NCI-H2107 (cell line): ENCODE measurements at regions not wholly inside any gene's neighbourhood (a gene's known extent, or its start where the extent isn't known, plus 50 kb on each side); places are given as distances from the start of the nearest gene placed in this dataset.

Experiments
- DNase-seq: peaks from one replicate; lab custom pipeline; 2025; lab: John Stamatoyannopoulos, UW

DNA sequence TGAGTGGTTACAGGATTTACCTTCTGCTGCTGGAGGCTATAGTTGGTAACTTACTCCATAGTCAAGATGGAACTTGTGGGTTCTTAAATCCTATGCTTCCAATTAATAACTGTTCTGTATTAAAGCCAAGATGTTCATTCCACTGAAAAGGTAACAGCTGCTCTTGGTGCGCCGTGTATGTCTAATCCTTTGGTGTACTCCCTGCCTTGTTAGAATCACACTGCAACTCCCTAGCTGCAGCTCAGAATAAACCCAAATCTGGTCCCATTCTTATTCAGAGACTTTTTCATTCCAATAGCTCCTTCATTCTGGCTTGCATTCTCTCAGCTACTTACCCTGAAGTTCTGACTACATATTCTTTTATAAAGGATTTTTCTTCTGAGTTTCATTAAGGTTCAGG is 1355.5 kb downstream of the MAT2B start:
- no peak for DNase-seq

DNA sequence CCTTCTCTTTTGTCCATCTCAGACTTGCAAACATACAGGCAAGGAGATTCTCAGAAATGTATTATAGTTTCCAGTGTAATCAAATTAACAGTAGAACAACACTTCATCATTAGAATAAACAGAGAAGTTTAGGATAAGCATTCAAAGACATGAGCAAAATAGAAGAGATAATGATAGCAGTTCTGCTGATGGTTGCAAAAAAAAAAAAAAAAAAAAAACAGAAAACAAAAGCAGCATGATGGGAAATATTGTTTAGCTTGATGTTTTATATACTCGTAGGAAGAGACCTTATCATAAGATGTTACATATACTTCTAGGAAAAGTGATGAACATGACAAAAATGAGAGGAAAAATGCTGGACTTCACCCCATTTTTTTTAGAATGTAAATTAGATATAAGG is 1356.2 kb downstream of the MAT2B start:
- DNase-seq: no peak

DNA sequence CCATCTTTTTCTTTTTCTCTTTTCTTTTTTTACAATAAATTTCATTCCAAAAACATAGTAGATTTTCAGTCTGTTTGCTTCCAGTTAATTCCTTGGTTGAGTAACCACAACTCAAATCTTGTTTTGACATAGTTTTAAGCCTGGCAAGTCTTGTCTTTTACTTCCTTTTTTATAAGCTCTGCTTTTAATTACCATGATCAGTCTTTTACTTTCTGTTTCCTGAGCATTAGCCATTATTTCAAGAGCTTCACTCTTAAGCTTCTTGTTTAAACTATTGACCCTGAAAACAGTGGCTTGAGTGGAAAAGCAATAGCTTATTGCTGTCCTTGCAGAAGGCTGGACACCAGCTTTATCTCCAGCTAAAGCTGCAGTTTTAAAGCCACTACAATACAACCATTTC is 1363.3 kb downstream of the MAT2B start:
- no peak for DNase-seq

DNA sequence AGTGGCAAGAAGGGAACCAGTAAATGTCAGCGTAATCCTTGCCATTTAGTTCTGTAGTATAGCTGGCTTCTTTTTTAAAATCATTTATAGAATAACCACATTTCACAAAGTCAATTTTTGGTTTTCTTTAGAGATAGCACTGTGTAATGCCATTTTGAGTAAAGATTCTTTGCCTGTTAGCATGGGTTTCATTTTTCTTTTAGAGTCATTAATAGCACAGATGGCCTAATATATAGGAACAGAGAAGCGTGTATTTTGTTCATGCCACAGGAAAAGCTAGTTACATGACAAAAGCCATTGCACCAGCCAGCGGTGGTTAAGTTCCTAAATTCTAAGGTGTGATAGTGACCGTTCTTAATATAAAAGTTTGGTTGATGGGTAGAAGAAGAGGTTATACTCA is 1363.9 kb downstream of the MAT2B start:
- DNase-seq: no peak

DNA sequence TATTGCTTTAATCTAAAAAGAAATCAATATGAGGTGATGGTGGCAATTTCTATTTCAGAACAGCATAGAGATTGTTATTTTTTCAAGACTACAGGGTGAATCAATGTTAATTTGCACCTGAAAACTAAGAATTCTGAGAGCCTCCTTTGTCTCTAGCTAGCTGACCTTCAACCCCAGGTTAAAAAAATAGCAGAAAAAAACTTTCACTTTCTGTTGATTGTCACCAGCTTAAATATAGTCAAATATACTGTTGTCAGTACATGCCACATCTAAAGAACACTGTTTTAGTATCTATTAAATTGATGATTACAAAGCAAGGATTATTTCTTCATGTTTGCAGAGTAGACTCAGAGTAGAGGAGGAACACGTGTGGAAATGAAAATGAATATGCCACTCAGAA is 1371.4 kb downstream of the MAT2B start:
- no peak for DNase-seq

DNA sequence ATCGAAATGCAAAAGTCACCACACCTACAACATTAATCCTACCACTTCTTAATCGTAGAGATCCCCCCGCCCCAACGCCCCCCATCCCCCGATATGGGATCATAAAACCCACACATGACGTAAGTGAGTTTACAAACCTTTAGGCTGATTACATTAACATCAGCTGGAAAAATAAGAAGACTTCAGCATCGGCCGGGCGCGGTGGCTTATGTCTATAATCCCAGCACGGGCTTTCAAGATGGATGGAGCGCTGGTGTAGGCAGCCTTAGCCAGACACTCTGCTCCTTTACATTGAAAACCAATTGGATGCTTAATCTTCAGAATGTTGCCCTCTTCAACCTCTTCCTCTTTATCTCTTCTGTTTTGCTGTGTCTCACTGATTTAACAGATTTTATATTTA is 1376.0 kb downstream of the MAT2B start:
- DNase-seq: no peak

DNA sequence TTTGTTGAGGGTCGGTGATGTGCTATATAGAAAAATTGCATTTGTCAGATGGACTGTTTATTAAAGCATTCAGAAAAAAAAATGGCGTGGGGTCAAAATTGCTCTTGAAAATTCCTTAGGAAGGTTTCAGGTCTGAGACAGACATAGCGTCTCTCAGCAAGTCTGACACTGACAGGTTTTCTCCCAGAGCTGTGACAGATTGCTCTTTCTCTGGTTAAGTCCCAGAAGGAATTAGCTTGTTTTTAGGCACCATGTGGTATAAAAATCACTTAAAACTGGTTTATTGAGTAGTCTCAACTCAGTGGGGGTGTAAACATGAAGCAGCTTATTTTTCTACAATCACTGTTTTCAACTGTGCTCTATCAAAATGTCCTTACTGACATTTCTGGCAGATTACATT is 1379.8 kb downstream of the MAT2B start:
- no peak for DNase-seq

DNA sequence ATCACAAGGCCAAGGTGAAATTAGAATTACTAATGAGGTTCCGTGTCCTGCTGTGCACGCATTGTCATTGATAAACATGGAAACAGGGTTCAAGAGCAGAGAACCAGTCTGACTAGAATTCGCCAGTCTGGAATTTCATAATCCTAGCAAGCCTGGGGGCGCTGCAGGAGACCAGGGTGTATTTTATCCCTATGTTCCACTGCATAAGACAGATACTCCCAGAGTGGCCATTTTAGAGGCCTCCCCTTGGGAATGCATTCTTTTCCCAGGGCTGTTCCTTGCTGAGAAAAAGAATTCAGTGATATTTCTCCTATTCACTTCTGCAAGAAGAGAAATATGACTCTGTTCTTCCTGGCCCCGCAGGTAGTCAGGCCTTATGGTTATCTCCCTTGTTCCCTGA is 1387.7 kb downstream of the MAT2B start:
- DNase-seq: no peak

DNA sequence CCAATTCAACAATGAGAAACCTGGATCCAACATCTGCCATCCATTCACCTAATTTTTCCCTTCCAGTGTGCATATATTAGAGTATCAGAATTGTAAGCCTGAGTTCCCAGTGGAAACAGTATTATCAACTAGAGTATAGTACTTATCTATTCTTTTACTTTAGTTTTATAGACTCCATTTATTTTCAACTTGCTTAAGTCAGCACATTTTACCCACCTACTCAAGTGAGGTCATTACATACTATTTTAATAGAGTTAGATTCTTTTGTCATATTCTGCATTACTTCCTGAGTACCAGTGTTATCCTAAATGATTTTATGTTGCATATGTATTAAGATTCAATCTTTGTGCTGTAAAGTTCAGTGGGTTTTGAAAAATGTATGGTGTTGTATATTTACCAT is 1393.3 kb downstream of the MAT2B start:
- no peak for DNase-seq

DNA sequence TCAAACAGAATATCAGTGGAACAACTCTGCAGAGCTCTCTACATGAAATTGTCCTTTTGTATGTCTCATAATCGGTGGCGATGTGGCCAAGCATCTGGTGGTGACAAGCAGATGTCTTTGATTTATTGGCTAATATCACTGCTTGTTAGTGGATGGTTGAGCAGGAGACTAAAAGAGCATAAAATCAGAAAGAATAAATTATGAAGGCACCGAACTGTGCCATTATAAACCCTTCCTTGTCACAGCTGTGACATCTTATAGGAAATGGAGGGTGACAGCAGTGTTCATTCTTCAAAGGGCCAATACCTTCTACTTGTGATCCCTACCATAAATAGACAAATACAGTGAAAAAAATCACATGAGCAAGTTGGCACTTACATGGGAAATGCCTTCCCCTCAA is 1404.3 kb downstream of the MAT2B start:
- no peak for DNase-seq

DNA sequence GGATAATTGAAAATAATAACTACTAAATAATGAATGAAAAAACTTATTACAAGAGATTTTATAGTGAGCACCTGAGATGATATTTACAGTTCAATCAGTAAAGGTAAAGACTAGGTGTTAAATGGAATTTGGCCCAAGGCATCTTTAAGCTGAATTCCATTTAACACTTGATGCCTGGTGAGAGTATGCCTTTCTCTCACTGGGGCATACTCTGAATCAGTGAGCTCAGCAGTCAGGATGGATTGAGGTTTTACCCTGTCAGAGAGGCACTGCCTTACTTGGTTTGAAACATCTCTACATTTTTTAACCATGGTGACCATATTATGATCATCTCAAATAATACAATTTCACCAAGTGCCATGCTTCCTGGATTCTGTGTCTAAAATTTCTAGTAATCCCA is 1416.3 kb downstream of the MAT2B start:
- DNase-seq: no peak

DNA sequence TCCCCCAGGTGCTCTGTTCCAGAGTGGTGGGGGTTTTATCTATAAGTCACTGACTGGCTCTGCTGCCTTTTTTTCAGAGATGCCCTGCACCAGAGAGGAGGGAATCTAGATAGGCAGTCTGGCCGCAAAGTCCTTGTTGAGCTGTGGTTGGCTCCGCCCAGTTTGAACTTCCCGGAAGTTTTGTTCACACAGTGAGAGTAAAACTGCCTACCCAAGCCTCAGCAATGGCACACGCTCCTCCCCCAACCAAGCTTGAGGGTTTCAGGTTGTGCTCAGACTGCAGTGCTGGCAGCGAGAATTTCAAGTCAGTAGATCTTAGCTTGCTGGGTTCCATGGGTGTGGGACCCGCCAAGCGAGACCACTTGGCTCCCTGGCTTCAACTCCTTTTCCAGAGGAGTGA is 1428.6 kb downstream of the MAT2B start:
- DNase-seq: no peak

DNA sequence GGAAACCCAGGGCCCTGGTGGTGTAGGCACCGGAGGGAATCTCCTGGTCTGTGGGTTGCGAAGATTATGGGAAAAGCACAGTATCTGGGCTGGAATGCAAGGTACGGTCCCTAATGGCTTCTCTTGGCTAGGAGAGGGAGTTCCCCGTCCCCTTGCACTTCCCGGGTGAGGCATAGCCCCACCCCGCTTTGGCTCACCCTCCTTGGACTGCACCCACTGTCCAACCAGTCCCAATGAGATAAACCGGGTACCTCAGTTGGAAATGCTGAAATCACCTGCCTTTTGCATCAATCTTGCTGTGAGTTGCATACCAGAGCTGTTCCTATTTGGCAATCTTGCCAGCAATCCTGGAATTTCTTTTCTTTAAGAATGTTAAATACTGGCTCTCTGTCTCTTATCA is 1429.1 kb downstream of the MAT2B start:
- no peak for DNase-seq

DNA sequence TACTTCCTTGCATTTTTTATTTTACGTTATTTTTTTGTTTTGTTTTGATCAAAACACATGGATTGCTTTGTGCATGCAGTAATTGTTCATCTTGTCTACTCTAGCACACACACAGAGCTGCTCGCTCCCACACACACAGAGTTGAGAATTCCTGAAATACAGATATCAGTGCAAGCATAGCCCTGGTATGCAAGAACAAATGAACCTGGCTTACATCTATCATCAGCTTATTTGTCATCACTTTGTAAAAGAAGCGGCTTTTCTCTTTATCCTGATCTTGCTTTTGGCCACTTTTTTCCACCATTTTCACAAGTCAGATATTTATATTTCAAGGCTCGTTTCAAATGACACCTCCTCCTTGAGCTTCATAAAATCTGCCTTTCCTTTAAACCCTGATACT is 1435.7 kb downstream of the MAT2B start:
- no peak for DNase-seq

DNA sequence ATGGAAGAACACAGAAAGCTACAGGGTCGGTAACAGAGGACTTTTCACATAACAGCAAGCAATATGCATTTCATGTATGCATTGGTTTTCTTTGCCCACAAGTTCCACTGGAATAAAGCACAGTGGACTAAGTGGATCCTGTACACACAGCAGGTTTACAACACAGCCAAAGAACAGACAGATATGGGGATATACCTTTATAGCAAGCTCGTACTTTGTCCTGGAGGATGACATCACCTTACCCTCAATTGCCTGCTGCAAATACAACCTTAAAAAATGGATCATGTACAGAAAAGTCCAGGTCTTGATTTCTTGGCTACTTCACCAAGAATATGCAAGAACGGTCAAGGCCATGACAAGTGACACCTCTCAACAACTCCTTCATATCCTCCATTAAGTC is 1445.5 kb downstream of the MAT2B start:
- no peak for DNase-seq

DNA sequence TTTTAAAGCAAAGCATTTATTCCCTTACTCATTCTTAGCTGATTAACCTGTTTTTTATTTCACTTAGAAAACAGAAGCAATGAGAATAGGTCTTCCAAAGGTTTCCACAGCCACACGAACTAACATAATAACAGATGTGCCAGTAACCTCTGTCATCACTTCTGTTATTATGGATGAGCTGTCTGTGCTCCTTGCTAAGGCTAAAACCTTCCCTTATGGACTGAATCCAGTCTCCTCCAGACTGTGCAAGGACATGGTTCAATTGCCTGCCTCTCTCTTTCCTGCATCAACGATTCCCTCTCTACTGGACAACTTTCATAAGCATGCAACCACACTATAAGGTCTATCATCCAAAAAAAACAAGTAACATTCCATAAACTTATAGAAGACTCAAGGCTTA is 1446.2 kb downstream of the MAT2B start:
- no peak for DNase-seq

DNA sequence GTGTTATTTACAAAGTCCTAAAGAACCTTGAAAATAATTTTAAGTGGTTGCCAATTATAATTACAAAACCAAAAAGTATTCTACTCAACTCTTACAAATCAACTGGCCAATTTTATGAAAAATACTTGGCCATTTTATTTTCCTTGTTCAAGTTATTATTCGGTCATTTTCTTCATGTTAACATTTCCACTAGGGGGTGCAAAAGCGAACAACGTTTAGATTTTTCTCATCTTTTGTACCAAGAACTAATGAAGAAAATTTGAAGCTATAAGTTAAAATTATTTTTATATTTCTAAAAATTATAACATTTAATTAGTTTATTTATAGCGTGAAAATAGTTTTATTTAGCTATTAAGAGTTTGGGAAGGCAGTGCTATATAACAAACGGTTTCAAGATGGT is 1453.3 kb downstream of the MAT2B start:
- no peak for DNase-seq

DNA sequence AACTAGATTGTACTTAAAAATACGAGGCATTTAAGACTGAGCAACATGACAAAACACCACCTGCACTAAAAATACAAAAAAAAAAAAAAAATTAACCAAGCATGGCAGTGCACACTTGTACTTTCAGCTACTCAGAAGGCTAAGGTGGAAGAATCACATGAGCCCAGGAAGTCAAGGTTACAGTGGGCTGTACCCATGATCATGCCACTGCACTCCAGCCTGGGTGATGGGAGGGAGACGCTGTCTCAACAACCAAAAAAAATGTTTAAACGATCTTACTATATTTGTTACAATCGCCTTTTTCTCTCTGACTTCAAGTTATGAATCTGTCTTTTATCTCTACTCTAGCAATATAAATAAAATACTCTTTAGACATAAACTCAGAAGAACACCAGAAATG is 1454.3 kb downstream of the MAT2B start:
- no peak for DNase-seq

DNA sequence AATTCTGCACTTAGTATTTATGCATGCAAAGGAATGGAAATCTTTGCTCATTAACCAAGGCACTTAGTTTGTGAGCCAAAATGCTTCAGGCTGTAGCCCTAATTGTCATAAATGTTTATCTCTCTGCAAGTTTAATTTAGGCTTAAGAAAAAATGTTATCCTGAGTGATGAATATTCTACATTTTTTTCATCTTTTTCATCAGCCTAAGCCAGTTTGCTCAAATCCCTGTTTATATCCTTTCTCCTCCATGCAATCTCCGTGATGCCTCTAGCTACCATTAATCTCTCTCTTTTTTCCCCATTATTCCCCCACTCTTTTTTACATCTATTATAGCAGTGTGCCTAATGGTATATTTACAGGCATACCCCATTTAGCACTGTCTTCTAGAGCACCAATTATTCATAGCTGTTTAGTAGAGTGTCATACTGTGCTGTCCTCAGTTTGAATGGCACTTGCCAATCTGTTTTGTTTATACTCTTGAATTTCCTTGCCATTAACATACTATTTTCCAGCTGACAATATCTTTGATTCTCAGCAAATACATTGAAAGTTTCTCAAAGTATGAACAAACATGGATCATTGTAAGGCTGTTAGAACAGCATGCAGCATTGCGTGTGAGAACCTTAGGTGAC is 1457.0 kb downstream of the MAT2B start:
- no peak for DNase-seq

DNA sequence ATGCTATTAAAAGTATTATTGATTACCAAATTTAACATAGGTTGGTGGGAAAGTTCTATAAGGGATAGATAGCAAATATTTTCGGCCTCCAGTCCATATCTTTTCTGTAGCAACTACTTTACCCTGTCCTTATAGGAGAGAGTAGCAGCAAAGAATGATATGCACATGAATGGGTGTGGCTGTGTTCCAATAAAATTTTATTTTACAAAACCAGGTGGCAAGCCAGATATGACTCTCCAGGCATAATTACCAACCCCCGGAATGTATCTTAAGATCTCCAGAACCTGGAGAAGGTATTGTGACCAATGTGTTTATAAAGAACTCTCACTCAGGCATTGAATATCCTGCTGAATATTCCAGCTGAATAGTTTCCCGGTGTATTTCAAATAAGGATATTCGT is 1461.2 kb downstream of the MAT2B start:
- no peak for DNase-seq

DNA sequence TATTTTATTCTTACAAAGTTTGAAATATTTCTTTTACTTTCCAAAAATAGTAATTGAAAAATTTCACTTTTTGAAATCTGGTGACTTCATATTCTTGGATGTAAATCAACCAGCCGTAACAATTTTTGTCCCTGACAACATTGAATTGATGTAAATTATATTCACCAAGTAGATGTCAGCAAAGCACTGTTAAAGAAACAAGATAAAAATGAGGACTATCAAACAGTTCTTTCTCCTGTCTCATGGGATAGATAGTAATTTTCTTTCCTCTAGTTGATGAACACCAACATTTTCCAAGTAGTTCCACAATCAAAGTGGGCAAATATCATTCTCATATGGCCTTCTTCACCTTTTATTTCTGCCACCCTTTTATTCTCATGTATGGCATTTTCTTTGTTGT is 1461.9 kb downstream of the MAT2B start:
- DNase-seq: no peak

DNA sequence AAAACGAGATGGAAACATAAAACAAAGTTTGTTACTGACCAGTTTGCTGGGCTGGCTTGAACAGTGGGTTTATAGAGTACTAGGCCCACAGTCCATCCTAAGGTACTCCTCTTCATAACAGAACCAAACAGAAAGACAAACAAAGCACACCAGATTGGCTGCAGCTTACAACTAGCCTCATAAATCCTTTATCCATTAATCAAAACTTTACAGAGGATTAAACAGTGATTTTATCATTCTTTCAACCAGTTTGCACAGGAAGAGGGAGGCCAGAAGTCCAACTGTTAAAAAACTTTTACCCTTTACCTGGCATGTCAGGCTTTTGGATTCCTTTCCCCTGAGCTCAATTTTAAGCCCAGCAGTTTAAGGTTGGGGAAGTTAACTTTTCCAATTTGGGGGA is 1467.6 kb downstream of the MAT2B start:
- DNase-seq: no peak

DNA sequence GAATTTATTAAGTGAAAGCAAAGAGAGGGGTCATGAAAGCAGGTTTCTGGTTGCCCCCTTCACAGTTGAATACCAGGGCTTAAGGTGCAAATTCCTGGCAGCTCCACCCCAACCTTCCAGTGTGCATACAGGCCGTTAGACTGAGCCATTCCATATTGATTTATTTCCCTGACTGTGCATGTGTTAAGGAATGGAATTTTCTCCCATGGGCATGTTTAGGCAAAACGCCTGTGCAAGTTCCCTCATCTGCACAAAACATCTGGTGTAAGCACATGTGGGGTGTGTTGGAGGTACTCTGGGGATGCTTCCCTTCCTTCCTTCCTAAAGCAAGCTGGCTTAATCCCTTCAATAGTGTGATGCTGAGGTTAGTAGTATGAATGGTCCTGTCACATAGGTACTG is 1470.6 kb downstream of the MAT2B start:
- DNase-seq: no peak

DNA sequence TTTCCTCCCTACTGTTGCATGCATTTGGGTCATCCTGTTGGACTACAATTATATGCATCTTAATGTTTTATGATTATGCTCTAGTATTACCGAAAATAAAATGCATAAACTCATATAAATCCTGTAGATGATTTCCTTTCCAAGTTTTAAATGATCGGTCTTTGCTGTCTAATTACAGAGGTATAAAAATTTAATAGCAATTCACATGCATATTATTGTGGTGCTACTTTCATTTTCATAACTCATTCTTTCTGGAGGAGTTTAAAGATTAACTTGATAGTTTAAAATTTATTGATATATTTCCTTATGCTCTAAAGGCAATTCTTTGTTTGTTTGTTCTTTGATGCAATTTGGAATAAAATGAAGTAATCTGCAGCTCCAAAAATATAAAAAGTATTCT is 1475.1 kb downstream of the MAT2B start:
- no peak for DNase-seq

DNA sequence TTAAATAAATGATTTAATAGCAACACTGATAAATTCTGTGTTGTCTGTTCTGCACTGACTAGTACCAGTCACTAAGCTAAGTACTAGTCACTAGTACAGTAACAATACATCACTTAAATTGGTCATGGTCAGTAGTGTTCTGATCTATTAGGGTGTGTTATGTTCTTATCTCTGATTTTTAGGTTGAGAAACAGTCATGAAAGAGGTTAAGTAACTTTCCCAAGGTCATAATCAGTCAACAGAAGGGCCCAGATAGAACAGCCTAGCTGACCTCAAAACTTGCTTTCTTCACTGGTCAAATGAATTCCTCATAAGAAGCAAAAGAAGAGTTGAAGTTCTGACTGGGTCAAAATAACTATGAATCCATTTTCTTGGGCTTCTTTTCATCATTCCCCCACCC is 1492.7 kb downstream of the MAT2B start:
- DNase-seq: no peak
